GM21515 (cell line): ENCODE measurements at regions not wholly inside any gene's neighbourhood (a gene's known extent, or its start where the extent isn't known, plus 50 kb on each side); places are given as distances from the start of the nearest gene placed in this dataset.
"Not testable (repeated sequence)": the region's sequence is repeated elsewhere in the genome, so short reads cannot be mapped to it uniquely, and the experiment has no call there.

Experiments
- ATAC-seq: cut with Tn5 transposase; IDR thresholded peaks from one replicate; pipeline ENCODE4 v1.9.1; 2021; ENCODE audit not compliant: unreplicated experiment

DNA sequence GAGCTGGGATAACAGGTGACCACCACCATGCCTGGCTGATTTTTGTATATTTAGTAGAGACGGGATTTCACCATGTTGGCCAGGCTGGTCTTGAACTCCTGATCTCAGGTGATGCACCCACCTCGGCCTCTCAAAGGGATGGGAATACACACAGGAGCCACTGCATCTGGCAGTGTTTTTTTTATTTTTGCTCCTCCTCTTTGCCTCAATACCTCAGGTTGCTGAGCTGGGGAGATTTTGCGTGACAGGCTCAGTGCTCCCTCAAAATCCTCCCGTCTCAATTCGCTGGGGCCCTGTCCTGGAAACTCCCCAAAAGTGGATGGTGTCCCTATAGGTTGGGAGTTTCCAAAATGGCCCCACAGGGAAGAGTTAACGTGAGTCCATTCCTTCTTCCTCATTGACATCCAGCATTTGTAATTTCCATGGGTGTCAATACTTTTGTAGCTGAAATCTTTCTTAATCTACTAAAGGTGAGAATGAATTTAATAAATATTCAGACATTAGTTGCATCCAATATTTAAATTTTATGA lies 71.8 kb downstream of the GGTLC2 start:
- no peak for ATAC-seq

DNA sequence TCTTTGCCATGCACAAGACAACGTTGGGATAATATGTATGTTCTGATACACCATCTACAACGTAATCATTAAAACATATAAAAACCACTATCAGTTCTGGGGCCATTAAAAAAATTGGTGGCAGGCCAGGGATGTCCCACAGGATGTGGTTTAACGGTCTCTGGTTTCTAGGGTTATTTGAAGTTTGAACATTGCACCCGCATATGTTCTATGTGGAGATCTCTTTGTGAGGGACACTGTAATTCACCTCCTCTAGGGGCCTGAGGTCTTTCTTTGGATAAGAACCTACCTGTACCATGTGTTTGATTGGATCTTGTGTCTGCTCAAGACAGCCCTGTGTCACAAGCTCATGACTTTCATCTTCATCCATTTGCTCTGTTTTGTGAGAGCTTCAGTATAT lies 73.2 kb downstream of the GGTLC2 start:
- ATAC-seq = no peak

DNA sequence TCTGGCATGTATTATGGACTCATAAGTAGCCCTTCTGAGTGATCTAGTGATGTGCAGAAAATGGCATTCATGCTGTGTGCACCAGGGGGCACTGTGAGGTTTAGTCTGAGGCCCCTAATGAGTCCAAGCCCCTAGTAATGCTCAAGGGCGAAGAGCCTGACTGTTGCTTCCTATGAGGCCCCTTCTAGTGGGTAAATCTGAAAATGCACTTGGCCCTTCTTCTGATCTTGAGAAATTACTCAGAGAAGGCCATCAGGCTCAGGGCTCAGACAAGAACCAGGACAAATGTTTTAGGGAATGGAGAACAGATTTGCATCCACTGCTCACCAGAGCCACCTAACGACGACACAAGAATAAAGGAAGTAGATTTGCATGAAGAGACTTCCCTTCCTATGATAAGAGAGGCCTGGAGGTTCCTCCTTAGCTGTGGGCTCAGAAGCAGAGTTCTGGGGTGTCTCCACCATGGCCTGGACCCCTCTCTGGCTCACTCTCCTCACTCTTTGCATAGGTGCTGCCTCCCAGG lies 75.8 kb downstream of the GGTLC2 start:
- peak; percentile 47 for ATAC-seq

DNA sequence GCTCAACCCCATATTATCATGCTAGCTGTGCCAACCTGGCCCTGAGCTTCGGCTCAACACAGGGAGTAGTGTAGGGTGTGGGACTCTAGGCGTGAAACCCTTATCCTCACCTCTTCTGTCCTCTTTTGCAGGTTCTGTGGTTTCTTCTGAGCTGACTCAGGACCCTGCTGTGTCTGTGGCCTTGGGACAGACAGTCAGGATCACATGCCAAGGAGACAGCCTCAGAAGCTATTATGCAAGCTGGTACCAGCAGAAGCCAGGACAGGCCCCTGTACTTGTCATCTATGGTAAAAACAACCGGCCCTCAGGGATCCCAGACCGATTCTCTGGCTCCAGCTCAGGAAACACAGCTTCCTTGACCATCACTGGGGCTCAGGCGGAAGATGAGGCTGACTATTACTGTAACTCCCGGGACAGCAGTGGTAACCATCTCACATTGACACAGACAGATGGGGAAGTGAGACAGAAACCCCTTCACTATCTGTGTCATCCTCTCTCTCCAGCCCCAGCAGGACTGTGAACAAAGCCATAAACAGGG lies 76.4 kb downstream of the GGTLC2 start:
- peak; percentile 80 for ATAC-seq

DNA sequence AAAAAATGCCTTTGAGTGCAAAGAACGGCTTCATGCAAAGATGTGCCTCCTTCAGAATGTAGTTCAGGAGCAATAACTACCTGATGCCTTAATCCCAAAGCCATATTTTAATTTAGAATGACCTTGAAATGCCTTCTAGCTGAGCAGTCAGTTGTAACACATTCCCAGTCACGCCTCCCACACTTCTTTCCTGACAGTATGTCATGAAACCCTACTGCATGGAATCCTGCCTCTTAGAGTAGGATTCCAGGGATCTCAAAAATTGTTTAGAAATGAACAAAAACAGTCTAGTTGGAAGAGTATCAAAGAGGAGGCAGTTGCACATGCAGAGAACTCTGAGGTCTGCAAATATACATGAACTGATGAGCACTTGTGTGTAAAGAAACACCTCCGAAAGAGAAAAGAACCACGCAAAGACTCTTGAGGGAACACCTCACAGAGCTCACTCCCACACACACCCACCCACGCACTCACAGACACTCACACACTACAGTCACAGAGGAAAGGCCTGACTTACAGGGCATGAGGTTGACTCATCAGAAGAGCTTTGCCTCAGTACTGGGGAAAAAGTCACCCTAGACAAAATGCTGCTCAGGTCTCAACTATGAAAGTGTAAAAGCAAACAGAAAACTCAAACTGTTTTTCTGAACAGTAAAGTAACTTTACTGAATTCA lies 77.4 kb downstream of the GGTLC2 start:
- no peak for ATAC-seq

DNA sequence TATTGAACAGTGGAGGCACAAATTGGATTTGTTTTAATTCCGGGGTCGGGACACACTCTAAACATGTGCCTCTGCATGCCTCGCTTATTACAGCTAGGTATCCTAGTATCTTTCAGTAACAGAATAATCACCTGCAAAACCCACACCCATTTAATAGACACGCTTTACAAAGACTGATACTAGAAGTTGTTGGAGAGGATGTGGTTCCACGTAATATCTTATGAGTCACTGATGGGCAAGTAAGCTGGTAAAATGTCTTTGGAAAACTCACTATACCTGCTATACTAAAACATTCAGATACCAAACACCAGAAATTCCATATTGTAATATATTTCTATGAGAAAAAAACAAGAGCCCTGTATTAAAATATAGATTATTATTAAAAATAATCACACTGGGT lies 84.0 kb downstream of the GGTLC2 start:
- no peak for ATAC-seq

DNA sequence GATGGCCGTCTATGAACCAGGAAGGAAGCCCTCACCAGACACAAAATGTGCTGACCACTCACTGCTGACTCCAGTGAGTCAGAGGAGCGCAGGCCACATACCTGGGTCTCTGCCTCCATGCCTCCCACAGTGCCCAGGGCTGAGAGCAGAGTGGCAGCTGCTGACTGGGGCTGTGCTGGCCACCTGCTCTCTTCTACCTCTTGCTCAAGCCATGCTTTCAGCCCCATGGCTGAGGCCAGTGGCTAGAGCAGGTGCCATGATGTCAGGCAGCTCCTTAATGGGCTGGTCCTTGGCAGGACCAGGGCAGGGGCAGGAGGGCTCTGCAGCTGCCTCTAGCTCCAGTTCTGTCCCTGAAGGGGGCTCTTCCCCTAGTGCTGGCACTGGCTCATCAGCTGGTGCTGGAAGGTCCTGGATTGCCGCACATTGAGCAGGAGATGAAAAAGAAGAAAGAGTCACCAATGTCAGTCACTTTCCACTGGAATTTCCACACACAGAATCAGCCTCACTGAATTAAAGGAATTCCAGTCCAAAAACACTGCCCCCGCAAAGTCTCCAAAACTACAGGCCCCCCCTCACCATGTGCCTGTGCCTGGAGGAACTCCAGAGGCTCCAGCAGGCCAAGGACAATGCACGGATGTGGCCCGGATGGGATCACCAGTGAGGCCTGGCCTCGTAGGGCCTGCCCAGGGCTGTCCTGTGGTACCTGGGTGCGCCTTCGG lies 86.4 kb downstream of the GGTLC2 start:
- ATAC-seq = no peak

DNA sequence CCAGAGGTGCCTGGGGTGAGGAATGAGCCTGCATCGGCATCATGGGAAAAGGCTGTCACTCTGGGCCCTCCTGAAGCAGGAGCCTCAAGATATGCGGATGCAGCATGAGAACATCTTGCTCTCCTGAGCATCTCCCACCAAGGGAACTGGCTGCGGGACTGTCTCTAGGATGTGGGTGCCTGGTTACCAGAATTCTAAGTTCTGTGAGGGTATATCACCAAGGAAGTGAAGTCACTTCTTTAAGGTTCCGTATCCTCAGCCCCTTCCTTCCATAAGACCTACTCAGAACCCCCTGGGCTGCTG lies 86.9 kb downstream of the GGTLC2 start:
- no peak for ATAC-seq

DNA sequence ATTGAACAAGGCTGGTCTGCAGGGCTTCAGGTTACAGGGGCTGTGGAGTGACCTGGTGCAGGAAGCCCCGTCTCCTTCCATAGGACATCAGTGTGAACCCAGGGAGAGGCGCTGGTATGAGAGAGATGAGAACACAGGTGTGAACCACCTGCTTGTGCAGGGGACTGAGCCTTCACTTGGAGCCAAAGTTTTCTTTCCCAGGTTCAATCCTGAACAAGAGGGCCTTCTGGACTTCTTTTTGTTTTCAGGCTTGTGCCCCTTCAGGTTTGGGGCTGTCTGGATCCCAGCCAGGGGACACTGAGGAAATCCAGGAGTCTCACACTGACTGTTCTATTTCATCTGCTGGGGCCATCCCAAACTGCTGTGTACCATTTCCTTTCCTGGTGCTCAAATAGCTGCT lies 88.6 kb downstream of the GGTLC2 start:
- ATAC-seq = not testable (repeated sequence)

DNA sequence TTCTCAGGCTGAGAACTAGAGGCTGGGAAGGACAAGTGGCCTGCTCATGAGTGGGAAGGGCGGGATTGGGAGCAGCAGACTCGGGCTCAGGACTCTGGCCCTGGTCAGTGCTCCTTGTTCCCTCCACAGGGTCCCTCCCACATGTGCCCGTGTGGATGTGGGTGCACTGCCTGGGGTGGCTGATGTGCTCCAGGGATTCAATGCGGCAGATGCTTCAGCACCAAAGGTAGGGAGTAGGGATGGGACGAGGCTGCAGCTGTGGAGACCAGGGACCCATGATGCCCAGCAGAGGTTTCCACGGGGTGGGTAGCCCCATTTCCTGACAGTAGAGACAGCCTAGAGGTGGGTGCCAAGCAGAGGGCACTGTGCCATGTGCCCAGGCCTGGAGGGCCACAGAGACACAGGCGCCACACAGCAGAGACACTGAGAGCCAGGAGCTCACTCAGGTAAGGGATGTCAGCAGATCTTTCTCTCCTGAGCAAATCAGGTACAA lies 89.5 kb downstream of the GGTLC2 start:
- ATAC-seq = no peak

DNA sequence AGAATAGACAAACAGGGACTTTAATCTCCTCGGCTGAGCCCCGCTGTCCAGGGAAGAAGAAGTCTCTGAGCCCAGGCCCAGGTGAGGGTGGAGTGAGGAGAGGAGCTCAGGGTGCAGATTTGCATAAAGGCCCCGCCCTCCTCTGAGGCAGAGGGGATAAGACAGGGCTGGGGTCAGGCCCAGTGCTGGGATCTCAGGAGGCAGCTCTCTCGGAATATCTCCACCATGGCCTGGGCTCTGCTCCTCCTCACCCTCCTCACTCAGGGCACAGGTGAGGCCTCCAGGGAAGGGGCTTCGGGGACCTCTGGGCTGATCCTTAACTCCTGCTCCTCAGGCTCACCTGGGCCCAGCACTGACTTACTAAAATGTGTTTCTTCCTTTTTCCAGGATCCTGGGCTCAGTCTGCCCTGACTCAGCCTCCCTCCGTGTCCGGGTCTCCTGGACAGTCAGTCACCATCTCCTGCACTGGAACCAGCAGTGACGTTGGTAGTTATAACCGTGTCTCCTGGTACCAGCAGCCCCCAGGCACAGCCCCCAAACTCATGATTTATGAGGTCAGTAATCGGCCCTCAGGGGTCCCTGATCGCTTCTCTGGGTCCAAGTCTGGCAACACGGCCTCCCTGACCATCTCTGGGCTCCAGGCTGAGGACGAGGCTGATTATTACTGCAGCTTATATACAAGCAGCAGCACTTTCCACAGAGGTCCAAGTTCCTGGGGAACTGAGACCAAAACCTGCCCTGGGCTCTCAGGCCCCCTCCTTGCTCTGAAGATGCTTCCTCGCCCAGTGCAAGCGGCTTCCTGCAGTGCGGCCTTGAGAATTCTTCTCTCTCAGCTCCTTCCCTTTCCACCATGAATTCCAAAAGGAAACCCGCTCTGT lies 90.2 kb downstream of the GGTLC2 start:
- not testable (repeated sequence) for ATAC-seq

DNA sequence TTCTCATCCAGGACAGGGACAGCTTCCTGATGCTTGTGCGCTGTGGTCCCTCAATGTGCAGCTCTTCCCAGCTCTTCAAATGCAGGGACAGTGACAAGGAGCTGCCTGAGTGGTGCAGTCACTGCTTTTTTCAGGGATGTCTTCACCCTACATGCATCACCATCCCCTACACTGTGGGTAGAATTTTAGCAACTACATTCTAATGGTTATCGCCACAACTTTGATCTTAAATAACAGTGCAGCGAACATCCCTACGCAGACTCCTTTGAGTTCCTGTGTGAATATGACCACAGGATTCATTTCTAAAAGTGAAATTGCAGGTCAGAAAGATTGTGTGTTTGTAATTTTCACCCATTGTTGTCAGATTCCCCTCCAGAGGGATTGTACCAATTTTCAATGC lies 90.9 kb downstream of the GGTLC2 start:
- ATAC-seq = not testable (repeated sequence)

DNA sequence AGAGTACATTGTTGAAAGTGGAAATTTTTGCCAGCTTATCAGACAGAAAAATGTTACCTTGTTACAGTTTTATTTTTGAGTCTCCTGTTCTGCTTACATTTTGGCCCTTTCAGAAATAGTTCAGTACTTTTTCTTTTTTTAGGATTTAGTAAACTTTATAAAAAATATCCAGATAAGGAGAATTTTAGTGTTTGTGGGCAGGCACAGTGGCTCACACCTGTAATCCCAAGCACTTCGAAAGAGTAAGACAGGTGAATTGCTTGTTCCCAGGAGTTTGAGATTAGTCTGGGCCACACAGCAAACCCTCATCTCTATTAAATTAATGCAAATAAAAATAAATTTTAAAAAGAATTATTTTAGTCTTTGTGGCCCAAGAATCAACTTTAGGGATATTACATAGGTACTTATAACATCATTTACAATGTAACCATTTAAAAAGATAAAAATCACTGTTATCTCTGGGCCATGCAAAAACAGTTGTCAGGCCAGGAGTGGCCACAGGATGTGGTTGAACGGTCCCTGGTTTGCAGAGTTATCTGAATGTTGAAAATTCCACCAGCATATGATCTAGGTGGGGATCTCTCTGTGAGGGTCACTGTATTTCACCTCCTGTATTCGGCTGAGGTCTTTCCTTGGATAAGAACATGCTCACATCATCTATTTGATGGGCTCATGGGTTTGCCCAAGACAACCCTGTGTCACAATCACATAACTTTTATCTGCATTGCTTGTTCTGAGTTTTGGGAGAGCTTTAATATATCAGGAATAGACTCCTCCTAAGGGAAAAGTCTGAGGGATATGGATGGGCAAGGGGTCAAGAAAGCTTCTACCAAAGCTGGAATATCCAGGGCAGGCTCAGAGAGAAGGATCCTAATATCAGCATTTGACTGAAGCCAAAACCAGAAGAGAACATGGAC lies 91.5 kb downstream of the GGTLC2 start:
- ATAC-seq = no peak

DNA sequence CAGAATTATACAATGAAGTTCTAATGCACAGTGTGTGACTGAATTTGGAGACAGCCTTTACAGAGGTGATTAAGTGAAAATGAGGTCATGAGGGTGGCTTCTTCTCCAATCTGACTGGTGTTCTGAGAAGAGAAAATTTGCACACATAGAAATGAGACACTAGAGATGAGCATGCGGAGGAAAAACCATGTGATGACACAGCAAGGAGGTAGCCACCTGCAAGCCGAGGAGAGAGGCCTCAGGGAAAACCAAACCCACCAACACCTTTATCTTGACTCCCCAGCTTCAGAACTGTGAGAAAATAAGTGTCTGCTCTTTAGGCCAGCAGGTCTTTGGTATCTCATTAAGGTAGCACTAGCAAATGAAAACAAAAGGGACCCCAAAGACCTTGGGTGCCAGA lies 93.2 kb downstream of the GGTLC2 start:
- ATAC-seq = no peak

DNA sequence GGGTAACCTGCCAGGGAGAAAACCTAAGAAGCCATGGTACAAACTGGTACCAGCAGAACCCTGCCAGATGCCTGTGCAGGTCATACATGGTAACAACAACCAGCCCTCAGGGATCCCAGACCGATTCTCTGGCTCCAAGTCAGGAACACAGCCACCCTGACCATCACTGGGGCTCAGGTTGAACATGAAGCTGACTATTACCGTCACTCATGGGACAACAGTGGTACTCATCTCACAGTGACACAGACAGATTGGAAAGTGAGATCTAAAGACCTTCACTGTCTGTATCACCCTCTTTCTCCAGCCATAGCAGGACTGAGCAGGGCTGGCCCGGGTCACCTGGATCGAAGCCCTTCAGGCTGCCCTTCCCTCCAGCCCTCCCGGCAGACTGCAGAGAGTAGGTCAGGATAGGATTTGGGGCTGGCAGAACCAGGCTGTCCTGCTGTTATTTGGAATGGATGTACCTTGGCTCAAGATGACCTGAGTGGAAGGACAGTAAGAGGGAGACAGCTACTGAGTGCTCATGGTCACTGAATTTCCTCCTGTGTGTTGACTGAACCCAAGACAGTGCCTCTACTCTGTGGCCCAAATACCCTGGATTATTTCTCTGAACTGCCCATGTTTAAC lies 94.7 kb downstream of the GGTLC2 start:
- ATAC-seq = no peak

DNA sequence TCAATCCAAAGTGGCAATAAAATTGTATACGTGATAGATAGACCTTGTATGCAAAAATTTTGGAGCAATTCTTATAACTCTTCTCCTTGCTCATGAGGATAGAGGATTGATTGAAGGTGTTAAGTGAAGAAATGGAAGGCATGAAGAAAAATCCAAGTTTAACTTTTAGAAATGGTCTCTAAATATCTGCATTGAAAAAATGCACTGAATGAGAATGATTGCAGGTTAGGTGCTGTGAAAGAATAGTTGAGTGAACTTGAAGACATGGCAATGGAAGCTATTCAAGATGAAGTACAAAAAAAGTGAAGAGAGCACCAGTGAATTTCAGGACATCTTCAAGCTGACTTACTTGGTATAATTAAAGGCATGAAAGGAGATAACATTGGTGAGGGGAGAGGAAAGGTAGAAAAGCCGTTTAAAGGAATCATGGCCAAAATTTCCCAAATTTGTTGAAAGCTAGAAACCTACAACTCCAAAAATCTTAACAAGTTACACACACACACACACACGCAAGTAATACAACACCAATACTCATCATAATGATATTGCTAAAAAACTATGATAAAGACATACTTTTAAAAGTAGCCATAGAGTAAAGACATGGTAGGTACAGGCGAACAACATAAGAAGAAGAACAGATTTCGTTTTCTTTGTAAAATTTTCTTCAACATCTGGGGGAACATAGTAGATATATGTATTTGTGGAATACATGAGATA lies 96.3 kb downstream of the GGTLC2 start:
- ATAC-seq = no peak

DNA sequence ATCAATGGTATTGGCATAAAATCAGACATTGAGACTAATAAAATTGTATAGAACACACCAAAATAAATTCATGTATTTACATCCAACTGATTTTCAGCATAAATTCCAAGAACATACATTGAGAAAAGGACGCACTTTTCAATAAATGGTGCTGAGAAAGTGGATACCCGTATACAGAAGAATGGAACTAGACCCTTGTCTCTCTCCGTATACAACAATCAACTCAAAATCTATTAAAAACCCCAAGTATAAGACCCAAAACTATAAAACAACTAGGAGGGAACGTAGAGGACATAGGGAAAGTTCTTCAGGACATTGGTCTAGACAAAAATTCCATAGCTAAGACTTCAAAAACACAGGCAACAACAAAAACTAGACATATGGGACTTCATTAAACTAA lies 97.4 kb downstream of the GGTLC2 start:
- ATAC-seq = no peak

DNA sequence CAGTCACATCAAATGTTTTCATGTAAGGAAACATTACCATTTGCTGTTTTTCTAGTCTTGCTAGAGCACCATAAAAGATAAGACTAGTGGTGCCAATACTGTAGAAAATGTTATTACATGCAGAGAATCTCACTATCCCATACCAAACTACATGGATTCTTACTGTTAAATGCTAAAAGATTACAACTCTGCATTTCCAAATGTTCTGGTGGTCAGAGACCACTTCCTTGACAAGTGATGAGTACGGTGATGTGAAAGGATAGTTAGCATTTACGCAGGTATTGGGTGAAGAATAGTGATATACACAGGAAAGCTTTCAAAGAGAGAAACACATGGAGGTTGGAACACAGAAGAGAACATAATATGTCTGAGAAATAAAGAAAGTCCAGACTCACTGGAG lies 98.2 kb downstream of the GGTLC2 start:
- no peak for ATAC-seq
